ENCODE measurements at regions not wholly inside any gene's neighbourhood (a gene's known extent, or its start where the extent isn't known, plus 50 kb on each side); places are given as distances from the start of the nearest gene placed in this dataset.

DNA sequence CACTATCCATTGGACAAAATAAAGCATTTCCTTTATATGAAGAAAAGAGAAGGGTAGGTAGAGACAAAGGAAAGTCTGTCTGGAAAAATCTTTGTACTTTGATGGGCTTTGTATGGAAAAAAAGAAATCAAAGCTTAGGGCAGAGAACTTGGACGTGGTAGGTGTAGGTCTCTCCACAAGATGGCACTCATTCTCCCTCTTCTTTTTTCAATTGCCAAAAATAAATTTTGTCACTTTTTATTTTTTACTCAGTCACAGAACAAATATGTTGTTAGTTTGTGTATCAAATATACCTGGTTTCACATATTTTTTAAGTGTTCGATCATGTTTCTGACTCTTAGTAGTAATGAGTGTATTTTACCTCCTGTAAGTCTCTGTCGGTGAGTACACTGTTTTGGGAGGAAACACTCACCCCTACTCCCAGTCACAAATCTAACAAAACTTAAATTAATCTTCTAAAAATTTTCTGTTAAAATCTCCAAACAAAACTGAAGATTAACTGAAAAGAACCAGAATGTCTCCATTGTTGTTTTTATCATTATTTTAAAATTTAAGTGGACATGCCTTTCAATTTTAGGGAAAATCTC lies 415.8 kb upstream of the GOLIM4 start:
- peak; percentile 13 for DNase-seq (ENCODE audit: low spot score)

DNA sequence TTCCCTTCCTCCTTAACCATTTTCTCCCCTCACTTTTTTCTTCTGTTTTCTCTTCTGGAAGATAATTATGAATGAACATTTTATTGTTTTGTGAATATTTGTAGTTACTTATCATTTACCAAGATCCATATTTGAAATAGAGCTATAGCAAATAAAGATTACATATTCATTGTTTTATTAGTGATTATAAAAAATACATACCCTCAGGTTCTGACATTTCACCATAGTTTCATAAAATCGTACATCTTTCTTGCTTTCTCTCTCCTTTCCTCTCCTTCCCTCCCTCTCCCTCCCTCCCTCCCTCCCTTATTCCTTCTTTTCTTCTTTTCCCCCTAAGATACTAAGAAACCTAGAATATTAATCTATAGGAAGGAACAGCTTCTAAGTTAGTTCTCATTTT lies 410.9 kb upstream of the GOLIM4 start:
- DNase-seq (ENCODE audit: low spot score) = no peak

DNA sequence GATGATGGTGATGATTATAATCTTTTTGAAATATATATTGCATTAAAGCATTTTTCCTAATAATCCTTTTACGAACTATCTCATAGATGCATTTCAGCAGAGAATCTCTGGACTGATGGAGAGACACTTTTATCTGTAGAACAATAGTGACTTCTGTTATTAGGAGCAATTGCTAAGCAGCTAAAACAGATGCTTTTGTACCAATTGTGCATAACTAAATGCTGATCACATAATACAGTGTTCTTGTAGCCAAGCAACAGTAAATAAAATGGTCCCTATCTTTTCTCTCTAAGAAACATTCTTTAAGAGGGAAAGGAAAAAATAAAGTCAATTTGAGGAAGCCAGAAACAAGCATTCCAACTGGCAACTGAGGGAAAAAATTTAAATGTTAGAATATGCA lies 405.8 kb upstream of the GOLIM4 start:
- DNase-seq (ENCODE audit: low spot score) = no peak

DNA sequence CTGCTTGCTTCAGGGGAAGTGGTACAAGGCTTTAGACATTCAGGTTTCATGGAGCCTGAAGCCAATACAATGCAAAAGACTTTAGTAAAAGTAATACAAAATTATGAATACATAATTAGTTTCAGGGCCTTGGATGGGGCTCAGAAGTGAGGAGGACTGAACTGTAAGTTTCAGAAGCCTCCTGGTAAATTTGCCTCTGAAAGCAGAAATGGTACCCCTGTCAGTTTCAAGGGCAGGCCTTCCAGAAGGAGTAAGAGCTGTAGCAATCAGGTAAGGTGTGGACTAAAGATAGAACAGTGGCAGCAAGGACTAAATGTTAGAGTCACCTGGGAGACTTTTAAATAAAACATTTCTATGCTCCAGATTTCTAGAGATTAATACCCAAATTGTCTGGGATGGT lies 402.5 kb upstream of the GOLIM4 start:
- DNase-seq (ENCODE audit: low spot score) = no peak

DNA sequence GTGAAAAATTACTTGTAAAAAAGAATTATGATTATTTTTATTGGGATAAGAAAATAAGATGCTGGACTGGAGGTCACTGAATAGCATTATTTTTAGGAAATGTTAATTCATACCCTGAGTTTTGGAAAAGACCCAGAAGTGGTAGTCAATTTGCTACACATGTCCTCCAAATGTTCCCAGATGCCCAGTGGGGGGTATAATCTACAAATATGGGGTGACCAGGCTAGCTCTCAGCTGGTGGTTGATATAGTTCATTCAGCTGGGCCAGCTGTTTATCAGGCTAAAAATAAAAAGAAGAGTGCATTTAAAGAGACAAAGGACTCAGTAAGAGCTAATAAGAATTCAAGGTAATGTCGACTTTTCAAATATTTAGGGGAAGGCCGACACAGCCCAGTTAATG lies 402.0 kb upstream of the GOLIM4 start:
- no peak for DNase-seq (ENCODE audit: low spot score)

DNA sequence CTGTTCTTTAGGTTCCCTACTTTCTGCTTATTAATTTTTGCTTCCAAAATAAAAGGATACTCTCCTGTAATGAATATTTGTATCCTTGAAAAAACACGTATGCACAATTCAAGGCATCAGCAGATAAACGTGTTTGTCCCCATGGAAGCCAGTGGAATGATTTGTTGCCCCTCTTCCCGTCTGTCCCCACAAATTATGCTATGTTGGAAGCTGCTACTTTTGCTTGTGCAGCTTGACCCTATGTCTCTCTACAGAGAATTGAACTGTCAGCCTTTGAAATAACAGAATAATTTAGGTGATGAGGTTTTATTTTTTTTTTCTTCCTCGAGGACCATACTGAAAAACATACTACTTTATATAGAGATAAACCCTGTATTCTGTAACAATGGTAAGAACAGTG lies 401.5 kb upstream of the GOLIM4 start:
- DNase-seq (ENCODE audit: low spot score) = no peak

DNA sequence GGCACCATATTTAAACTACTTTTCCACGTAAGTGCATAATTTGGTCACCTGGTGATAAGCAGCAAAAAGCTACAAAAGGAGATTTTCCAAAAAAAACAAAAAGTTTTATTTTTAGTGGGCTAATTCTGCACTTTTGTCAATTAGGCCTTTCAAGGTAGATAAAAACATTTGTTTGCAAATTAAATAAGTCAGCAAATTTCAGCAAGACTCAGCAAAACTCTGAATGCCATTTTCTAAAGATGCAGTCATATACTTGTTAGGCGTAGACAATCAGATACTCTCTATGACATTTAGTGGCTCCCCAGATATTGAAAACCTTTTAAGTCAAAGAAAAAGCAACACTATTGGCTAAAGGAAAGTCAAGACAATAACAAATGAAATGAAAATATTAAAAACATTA lies 400.2 kb upstream of the GOLIM4 start:
- DNase-seq (ENCODE audit: low spot score) = no peak

DNA sequence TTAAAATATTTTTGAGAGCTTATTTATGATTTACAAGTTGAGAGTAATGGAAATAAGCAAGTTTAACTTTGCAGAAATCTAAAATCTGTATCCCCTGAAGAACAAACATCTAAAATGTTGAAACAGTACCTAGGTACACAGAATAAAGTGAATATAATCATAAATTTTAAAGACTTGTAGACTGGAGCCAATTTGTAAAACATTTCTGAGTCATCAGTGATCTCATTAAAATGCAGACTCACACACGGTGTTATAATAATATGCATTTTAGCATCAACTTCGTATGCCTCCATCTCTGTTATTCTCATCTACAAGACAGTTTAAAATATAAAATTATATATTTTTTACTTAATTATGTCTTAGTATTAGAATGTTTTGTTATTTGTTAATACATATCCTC lies 399.5 kb upstream of the GOLIM4 start:
- DNase-seq (ENCODE audit: low spot score) = no peak

DNA sequence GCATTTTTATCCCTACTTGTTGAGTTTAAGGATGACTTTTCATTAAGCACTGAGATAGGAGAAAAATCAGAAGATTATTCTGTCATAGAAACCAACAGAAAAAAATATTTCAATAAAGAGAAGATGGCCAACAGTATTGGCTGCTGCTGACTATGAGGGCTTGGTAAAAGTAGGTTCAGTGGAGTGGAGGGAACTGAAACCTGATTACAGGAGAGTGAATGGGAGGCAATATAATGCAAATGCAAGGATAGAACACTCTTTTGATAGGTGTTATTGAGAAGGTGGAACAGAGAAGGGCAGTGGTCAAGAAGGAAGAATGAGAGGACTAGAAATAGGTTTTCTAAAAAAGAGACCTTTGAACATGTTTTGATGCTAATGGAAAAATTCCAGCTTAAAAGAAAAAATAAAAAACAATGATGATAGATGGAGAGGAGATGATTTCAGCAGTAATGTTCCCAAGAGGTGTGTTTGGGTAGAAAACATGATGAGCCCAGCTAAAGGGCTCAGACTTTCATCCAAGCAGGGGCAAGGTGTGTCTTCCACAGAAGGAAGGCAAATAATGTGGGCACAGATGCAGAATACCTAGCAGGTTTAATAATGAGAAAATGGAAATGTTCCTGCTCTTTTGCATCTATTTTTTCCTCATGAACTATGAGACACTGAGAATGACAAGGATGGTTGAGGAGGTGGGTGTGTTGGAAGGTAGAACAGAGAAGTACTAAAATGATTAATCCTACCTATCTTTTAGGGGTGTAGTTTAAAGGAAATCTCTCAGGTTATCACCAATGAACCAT lies 397.9 kb upstream of the GOLIM4 start:
- no peak for DNase-seq (ENCODE audit: low spot score)

DNA sequence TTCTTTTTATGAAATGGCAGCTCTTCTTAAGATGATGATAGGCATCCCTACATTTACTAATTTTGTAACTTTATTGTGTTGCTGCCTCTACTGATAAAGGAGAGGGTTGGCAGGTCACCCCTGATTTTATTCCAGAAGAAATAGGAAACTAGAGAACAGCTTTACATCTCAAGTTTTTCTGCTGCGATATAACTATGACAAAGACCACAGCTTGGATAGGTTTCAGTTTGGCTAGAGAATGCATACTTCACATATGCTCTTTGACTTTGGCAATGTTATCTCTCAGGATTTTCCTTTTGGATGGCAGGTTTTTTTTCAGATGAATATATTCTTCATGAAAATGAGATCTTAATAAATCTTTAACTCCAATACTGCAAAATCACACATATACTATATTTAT lies 395.3 kb upstream of the GOLIM4 start:
- DNase-seq (ENCODE audit: low spot score) = no peak

DNA sequence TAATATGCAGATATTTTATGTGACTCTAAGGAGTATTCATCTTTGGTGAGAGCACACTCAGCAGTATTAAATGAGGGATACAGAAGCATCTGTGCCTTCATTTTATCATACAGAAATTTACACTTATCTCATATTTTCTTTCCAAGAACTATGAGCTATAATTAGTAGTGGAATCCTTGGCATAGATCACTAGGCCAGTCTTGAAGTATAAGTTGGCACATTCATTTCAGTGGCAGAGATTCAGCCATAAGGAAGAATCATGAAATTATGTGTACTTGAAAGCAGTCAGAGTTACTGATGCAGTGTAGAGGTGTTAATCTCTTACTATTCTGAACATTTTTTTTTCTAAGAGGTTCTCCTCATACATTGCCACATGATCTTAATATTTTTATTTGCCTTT lies 393.6 kb upstream of the GOLIM4 start:
- no peak for DNase-seq (ENCODE audit: low spot score)

DNA sequence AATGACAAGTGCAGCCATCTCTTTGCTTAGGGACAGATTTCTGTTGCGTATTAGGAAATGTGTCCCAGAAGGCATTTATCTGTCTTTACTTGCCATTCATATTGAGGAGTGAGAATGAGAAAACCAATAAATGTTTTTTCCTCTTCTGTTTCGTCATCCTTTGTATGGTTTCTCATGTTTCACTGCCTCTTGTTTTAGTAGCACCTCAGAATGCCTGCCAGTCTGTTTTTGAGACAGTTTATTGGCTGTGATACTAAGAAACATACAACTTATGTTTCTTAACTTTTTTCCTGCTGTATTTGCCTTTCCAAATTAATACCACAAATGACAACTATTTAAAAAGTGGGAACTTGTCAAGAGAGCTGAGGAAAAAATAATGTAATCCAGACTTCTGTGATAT lies 390.2 kb upstream of the GOLIM4 start:
- no peak for DNase-seq (ENCODE audit: low spot score)

DNA sequence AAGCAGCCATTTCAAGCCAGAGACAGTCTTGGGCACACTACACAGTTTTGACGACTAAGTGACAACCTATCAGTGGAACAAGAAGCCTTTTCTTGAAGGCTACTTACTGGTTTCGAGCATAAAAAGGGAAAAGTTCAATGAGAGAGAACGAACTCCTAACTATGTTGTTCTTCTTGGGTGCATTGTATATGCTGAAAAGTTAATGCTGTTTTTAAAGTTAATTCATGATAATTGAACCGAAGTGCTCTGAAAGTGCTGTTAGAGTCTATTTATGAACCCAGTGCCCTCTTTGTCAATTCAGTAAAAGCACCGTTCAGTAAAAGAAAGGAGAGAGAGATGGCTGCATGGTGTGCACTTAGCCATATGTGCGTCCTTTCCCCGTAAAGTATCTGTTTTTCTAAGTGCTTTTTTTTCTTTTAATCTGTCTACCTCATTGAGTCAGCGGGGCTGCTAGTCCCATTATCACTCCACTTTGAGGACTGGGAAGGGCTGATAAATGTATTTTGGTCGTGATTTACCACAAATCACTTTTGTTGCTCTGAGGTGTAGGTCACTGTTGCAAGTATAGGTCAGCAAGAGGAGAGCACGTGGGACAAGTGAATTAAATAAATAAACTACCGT lies 380.7 kb upstream of the GOLIM4 start:
- no peak for DNase-seq (ENCODE audit: low spot score)

DNA sequence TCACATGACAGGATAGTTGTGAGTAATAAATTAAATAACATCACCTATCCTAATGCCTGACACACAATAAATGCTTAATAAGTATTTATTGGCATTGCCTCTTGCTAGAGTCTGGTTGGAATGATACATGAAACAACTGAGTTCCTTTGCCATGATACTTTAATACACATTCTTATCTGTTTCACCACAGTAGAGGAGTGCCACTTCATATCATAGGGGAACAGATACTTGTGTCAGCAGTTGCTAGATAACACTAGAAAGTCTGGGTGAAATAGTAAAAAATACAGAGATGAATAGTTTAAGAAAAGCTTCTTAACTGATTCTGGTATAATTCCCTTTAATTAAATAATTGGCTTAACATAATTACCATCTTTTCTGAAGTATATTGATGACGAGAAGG lies 380.0 kb upstream of the GOLIM4 start:
- DNase-seq (ENCODE audit: low spot score) = no peak

DNA sequence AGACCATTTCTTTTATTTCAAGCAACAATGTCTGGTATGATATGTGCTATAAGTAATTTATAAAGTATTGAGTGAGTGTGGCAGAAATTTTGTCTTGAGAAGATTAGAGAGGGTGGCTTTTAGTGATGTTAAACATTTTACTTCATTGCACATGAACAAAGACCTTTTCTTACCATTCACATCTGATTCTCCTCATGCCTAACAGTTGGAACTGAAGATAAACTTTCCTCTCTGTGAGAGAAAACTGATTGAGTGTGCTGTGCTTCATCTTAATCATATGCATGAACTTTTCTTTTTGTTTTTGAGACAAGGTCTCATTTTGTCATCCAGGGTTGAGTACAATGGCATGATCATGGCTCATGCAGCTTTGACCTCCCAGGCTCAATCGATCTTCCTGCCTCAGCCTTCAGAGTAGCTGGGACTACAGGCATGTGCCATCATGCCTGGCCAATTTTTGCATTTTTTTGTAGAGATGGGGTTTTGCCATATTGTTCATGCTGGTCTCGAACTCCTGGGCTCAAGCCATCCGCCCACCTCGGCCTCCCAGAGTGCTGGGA lies 377.7 kb upstream of the GOLIM4 start:
- DNase-seq (ENCODE audit: low spot score) = no peak

DNA sequence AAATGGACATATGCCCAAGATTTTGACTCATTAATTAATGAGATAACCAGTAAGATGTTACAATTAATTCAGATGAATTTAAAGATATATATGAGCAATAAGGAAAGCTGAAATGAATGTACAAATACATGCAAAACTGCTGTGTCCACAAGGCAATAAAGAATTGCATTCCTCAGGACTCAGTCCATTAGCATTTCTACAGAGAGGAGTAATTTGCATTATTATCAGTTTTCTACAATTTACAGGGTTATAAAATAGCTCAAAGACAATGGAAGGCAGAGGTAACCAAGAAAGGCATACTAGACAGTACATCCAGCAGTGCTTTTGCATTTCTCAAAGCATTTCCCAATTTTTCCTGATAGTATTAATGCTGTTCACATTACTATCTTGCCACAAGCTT lies 377.1 kb upstream of the GOLIM4 start:
- DNase-seq (ENCODE audit: low spot score) = no peak

DNA sequence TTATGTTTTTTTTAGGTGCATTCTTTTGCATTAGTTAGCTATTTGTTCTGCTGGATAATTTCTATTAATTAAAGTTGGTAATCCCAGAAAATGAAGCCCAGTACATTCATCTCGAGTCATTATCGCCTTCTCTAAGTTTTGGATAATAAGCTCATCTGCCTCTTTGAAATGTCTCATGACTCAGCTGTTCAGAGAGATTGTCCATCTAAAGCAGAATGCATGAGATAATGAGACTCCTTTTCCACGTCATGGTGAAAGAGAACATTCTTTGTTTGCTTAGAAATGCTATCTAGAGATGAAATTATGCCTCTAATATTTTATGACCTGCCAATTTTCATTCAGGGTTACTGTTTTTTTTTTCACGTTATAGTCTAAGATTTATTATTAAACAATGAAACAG lies 374.7 kb upstream of the GOLIM4 start:
- no peak for DNase-seq (ENCODE audit: low spot score)

DNA sequence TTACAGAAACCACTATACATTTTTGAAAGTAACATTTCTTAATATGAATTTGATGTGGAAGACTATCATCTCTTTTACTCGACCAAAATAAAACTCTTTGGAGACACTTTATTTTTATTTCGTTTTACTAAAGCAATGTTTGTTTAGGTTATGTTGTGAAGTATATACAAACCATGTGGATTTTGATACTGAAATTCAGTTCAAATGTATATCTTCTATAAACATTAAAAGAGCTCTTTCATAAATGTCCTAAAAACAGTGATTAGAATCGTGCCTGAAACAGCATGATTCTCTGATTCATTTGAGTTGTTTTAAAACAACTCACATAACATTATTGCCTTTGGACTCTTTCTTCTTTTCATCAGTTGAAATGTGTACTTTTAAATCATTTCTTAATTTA lies 373.7 kb upstream of the GOLIM4 start:
- DNase-seq (ENCODE audit: low spot score) = no peak

DNA sequence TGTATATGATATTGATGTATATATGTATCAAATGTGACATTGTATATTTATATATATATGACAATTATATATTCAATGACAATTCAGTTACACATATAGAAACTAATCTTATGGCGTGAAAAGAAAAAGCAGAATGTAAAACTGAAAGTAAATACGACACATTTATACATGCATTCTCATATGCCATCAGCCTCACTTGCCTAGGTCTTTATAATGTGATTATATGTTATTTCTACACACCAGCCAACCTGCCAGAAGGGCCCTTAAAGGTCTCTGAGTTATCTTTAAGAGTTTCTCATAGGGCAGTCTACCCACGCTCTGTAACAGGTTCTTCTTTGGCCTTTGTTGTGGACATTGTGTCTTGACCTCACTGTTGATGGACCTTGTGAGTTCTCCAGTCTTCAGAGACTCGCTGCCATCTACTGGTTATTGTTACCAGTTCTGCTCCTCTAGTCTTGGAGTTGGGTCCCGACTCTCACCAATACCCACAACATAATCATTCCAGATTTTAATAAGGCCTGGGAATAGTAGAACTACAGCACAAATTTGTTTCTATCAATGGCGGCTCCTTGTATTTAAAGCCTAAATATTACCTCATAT lies 371.5 kb upstream of the GOLIM4 start:
- peak; percentile 16 for DNase-seq (ENCODE audit: low spot score)

DNA sequence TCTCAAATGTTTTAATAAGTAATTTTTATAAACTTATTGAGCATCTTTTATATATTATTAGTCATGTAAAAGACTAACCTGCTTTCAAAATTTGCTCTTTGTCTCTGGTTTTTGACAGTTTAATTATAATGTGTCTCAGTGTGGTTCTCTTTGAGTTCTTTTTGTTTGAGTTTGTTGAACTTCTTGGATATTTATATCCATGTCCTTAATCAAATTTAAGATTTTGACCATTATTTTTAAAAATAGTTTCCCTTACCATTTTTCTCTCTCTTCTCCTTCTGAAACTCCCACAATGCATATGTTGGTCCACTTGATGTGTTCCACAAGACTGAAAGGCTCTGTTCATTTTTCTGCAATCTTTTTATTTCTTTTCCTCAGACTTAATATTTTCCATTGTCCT lies 366.1 kb upstream of the GOLIM4 start:
- no peak for DNase-seq (ENCODE audit: low spot score)

DNA sequence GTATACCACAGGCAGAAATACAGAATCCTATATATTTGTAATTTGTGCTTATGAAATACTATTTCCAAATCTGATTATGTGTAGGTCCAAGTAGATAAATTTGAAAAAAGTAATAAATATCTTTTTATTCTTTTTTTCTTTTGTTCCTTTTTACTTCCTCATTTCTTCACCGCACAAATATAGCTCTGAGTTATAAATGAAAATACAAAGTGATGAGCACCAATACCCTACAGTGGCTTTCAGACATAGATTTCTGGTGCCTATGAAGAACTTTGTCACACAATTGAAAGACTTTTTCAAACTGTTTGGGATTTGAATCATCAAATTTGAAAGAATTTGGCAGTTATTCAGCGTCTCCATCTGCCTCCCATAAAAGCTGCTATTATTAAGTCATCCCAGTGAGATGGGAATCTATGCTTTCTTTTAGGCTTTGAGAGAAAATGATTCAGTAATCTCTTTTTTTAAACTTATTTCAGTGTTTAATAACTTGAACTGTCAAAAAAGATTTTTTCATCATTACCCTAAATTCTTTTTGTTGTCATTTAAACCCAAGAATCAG lies 363.6 kb upstream of the GOLIM4 start:
- DNase-seq (ENCODE audit: low spot score) = no peak

DNA sequence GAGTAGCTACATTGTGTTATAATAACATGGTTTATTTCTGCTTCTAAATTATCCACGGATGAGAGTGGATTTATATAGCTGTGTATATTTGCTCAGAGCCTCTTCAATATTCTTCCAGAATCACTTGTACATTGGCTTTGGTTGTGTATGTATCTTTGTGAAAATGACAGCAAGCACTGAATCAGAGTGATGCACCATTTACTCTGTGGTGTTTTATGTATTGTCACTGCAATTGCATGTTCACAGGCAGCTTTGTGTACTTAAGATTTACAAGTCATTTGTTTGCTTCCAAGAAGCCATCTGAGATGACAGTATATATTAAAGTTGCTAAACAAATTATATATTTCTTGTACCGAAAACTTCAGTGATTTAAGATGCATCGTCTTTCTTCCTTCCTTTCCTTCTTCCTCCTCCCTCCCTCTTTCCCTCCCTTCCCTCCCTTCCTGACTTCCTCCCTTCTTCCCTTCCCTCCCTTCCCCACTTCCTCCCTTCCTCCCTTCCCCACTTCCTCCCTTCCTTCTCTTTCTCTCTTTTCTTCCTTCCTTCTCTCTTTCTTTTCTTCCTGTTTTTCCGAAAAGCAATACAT lies 362.3 kb upstream of the GOLIM4 start:
- DNase-seq (ENCODE audit: low spot score) = no peak
